ENCODE measurements at regions not wholly inside any gene's neighbourhood (a gene's known extent, or its start where the extent isn't known, plus 50 kb on each side); places are given as distances from the start of the nearest gene placed in this dataset.

- Histone ChIP-seq H2BK120ac (ENCODE audit: low read depth, low read length, poor library complexity, severe bottlenecking) (no peak overlapping the region), H3K79me1 (ENCODE audit: insufficient read depth, low read depth, low read length, poor library complexity, severe bottlenecking) (no peaks in the 10 kb centered on the region), H3K56ac (ENCODE audit: insufficient read length, low read depth, low read length) (no peak overlapping the region), H3K23me2 (ENCODE audit: insufficient read length, low read depth, low read length, poor library complexity, severe bottlenecking) (no peaks in the 10 kb centered on the region), H4K20me1 (ENCODE audit: control insufficient read depth, insufficient read depth, insufficient read length) (no peaks in the 10 kb centered on the region), H2BK5ac (ENCODE audit: insufficient read length, low read length) (no peak overlapping the region), H2BK15ac (ENCODE audit: low read depth, low read length) (no peak overlapping the region), H2AFZ (ENCODE audit: low read length) (no peak overlapping the region), H2BK12ac (ENCODE audit: insufficient read length, low read depth, low read length) (no peak overlapping the region), H4K91ac (ENCODE audit: insufficient read length, low read depth, low read length) (no peak overlapping the region), H3K79me2 (ENCODE audit: insufficient read depth, low read length) (no peaks in the 10 kb centered on the region), H3K14ac (ENCODE audit: insufficient read depth, low read length) (no peak overlapping the region), H3K27ac (ENCODE audit: insufficient read length, low read depth, low read length) (no peak overlapping the region), H3K4ac (ENCODE audit: low read depth, low read length) (no peak overlapping the region), H3K27me3 (ENCODE audit: insufficient read depth, low read length) (no peaks in the 10 kb centered on the region), H2AK5ac (ENCODE audit: insufficient read length, low read length) (no peak overlapping the region), H3K9ac (ENCODE audit: extremely low read depth, insufficient read length, low read length) (no peak overlapping the region), H3K9me3 (ENCODE audit: control insufficient read depth, low read depth, low read length) (no peaks in the 10 kb centered on the region), H2BK20ac (ENCODE audit: low read depth, low read length, poor library complexity, severe bottlenecking) (no peak overlapping the region), H4K5ac (ENCODE audit: insufficient read length, low read depth, low read length) (no peak overlapping the region), H3K4me2 (ENCODE audit: insufficient read depth, insufficient read length, low read length) (no peak overlapping the region), H3K23ac (ENCODE audit: insufficient read length, low read depth, low read length) (no peak overlapping the region), H3T11ph (ENCODE audit: low read length) (no peak overlapping the region), H3K4me1 (ENCODE audit: insufficient read depth, low read length) (no peaks in the 10 kb centered on the region; the same call in 1 of the 2 replicates), H4K8ac (replicated peaks; ENCODE audit: insufficient read length, low read depth, low read length) (no peak overlapping the region), H3K18ac (ENCODE audit: insufficient read length, low read depth, low read length) (no peak overlapping the region)
- Mint-ChIP-seq H3K27me3 (ENCODE audit: low read depth) (no peaks in the 10 kb centered on the region), H3K4me3 (no peak overlapping the region), H3K27ac (peak overlapping the region in 1 of 3 experiments; percentile 78; a peak in 3 of 7 replicates), H3K9me3 (no peaks in the 10 kb centered on the region), H3K4me1 (peaks cover 19 to 25% of the 10 kb centered on the region in 2 experiments), H3K36me3 (ENCODE audit: insufficient read depth in 1 of 3, low read depth in 3 of 3) (no peaks in the 10 kb centered on the region)
- TF ChIP-seq, protein P1, sequence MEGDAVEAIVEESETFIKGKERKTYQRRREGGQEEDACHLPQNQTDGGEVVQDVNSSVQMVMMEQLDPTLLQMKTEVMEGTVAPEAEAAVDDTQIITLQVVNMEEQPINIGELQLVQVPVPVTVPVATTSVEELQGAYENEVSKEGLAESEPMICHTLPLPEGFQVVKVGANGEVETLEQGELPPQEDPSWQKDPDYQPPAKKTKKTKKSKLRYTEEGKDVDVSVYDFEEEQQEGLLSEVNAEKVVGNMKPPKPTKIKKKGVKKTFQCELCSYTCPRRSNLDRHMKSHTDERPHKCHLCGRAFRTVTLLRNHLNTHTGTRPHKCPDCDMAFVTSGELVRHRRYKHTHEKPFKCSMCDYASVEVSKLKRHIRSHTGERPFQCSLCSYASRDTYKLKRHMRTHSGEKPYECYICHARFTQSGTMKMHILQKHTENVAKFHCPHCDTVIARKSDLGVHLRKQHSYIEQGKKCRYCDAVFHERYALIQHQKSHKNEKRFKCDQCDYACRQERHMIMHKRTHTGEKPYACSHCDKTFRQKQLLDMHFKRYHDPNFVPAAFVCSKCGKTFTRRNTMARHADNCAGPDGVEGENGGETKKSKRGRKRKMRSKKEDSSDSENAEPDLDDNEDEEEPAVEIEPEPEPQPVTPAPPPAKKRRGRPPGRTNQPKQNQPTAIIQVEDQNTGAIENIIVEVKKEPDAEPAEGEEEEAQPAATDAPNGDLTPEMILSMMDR (conservative IDR thresholded peaks at IDR 0.05): no peak
- DNase-seq: peak; percentile 50
- no CpG with 5 or more reads among the region's 4 CpGs for WGBS (ENCODE audit: extremely low coverage, insufficient read length, low lambda C conversion rate)
Observed at GRCh38 chr12:70983692-70984091, 63.2 kb upstream of the PTPRR start.

Data from H9 (cell line).